ENCODE measurements at regions not wholly inside any gene's neighbourhood (a gene's known extent, or its start where the extent isn't known, plus 50 kb on each side); places are given as distances from the start of the nearest gene placed in this dataset.

DNA sequence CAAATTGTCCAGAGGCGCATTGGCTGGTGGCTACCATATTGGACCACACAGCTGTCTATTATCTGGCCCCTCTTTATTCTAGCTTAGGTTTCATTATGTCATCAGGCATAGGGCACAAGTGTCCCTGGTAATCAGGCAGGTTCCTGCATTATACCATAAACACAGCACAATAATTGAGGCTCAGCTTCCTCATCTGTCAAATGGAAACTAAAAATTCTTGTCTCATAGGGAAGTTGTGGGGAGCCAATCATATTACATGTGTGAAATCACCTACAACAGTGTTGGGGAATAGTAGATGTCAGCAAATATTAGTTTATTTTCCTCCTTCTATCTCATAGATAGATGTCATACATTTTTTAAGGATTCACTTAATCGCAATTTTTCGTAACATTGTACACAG, 231.0 kb upstream of the SORL1-AS1 start:
- no peak for DNase-seq (ENCODE audit: low read depth, low spot score)
- TF ChIP-seq, protein P1, sequence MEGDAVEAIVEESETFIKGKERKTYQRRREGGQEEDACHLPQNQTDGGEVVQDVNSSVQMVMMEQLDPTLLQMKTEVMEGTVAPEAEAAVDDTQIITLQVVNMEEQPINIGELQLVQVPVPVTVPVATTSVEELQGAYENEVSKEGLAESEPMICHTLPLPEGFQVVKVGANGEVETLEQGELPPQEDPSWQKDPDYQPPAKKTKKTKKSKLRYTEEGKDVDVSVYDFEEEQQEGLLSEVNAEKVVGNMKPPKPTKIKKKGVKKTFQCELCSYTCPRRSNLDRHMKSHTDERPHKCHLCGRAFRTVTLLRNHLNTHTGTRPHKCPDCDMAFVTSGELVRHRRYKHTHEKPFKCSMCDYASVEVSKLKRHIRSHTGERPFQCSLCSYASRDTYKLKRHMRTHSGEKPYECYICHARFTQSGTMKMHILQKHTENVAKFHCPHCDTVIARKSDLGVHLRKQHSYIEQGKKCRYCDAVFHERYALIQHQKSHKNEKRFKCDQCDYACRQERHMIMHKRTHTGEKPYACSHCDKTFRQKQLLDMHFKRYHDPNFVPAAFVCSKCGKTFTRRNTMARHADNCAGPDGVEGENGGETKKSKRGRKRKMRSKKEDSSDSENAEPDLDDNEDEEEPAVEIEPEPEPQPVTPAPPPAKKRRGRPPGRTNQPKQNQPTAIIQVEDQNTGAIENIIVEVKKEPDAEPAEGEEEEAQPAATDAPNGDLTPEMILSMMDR (IDR thresholded peaks at IDR 0.05; ENCODE audit: low read depth, low read length), result no peak
- no peak overlapping the region for H3K4me3 ChIP-seq (ENCODE audit: low read depth, low read length)
- in situ Hi-C loops (cut with HindIII; ENCODE audit: low sequenced_read_pairs), result no loop called here

Measured in astrocyte of the spinal cord (primary cell).